ENCODE measurements at regions not wholly inside any gene's neighbourhood (a gene's known extent, or its start where the extent isn't known, plus 50 kb on each side); places are given as distances from the start of the nearest gene placed in this dataset.
"Not testable (repeated sequence)": the region's sequence is repeated elsewhere in the genome, so short reads cannot be mapped to it uniquely, and the experiment has no call there.

DNA sequence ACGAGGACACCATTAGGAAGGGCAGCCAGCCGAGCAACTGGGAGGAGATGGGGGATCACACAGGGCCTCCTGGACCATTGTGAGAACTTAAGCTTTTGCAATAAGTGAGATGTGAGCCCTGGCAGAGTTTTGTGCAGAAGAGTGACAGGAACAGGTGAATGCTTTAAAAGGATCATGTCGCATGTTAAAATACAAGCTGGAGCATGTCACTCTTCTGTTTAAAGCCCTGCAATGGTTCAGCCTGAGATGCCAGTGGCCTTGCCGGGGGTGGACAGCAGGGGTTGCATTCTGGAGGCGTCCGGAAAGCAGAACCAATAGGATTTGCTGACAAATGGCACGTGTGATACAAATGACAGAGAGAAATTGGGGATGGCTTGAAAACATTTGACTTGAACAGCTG lies 137.5 kb upstream of the RFLNA start:
- 71 to 77% methylated on average over 7 of the region's 7 CpGs for WGBS, 2 experiments (ENCODE audit: low coverage in 1 of 2, low lambda C conversion rate in 2 of 2, missing lambda C conversion rate in 2 of 2)
- Histone ChIP-seq H2AFZ (no peak overlapping the region), H3K4me1 (ENCODE audit: insufficient read depth) (no peaks in the 10 kb centered on the region), H3K79me2 (ENCODE audit: insufficient read depth) (no peaks in the 10 kb centered on the region), H3F3A (ENCODE audit: insufficient read depth) (no peaks in the 10 kb centered on the region), H3K27ac (no peak overlapping the region), H3K4me2 (ENCODE audit: unreplicated experiment) (no peak overlapping the region), H3K36me3 (ENCODE audit: low read depth) (no peaks in the 10 kb centered on the region), H3K9me2 (ENCODE audit: insufficient read depth) (no peaks in the 10 kb centered on the region), H4K20me1 (ENCODE audit: insufficient read depth) (no peaks in the 10 kb centered on the region), H3K9me3 (ENCODE audit: low read depth) (no peaks in the 10 kb centered on the region), H3K9ac (no peak overlapping the region), H3K4me3 (no peak overlapping the region), H3K27me3 (replicated peaks; ENCODE audit: insufficient read depth) (peaks cover 5% of the 10 kb centered on the region; the same call in 1 of the 2 replicates)
- TF ChIP-seq EZH2phosphoT487 (IDR thresholded peaks at IDR 0.05; ENCODE audit: insufficient read depth, low read depth) (no peak), EZH2 (IDR thresholded peaks at IDR 0.05; ENCODE audit: insufficient read depth, poor library complexity, severe bottlenecking) (no peak)
- in situ Hi-C loops (cut with MboI), result no loop called here
- no peak for DNase-seq

DNA sequence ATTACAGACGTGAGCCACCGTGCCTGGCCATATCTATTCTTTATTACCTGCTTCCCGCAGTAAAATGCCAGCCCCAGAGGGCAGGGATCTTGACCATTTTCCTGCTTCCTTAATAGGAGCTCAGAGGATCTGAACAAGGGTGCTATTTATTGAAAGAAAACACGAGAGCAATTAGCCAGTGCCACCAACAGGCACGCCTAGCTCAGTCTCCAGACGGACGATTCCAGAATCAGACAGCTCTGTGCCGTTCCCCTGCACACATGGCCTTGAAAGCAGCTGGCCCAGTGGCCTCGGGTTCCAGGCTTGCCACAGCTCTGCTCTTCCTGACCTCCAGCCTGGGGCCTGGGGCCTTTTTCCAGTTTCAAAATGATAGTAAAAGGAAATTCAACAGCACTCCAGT lies 135.2 kb upstream of the RFLNA start:
- H3K36me3 ChIP-seq (ENCODE audit: low read depth), result no peaks in the 10 kb centered on the region
- H3K27ac ChIP-seq, result no peak overlapping the region
- H3K9me3 ChIP-seq (ENCODE audit: low read depth), result no peaks in the 10 kb centered on the region
- H3K27me3 ChIP-seq (replicated peaks; ENCODE audit: insufficient read depth), result no peaks in the 10 kb centered on the region; the same call in 1 of the 2 replicates
- H3K9ac ChIP-seq, result no peak overlapping the region
- no peaks in the 10 kb centered on the region for H3K4me1 ChIP-seq (ENCODE audit: insufficient read depth)
- 63 to 67% methylated on average over 9 of the region's 9 CpGs for WGBS, 2 experiments (ENCODE audit: low coverage in 1 of 2, low lambda C conversion rate in 2 of 2, missing lambda C conversion rate in 2 of 2)
- no peaks in the 10 kb centered on the region for H3F3A ChIP-seq (ENCODE audit: insufficient read depth)
- no peak overlapping the region for H2AFZ ChIP-seq
- TF ChIP-seq EZH2phosphoT487 (IDR thresholded peaks at IDR 0.05; ENCODE audit: insufficient read depth, low read depth), result no peak
- TF ChIP-seq EZH2 (IDR thresholded peaks at IDR 0.05; ENCODE audit: insufficient read depth, poor library complexity, severe bottlenecking), result no peak
- no peaks in the 10 kb centered on the region for H4K20me1 ChIP-seq (ENCODE audit: insufficient read depth)
- H3K79me2 ChIP-seq (ENCODE audit: insufficient read depth), result no peaks in the 10 kb centered on the region
- DNase-seq, result no peak
- no peak overlapping the region for H3K4me3 ChIP-seq
- no peak overlapping the region for H3K4me2 ChIP-seq (ENCODE audit: unreplicated experiment)
- H3K9me2 ChIP-seq (ENCODE audit: insufficient read depth), result no peaks in the 10 kb centered on the region
- in situ Hi-C loops (cut with MboI), result no loop called here

DNA sequence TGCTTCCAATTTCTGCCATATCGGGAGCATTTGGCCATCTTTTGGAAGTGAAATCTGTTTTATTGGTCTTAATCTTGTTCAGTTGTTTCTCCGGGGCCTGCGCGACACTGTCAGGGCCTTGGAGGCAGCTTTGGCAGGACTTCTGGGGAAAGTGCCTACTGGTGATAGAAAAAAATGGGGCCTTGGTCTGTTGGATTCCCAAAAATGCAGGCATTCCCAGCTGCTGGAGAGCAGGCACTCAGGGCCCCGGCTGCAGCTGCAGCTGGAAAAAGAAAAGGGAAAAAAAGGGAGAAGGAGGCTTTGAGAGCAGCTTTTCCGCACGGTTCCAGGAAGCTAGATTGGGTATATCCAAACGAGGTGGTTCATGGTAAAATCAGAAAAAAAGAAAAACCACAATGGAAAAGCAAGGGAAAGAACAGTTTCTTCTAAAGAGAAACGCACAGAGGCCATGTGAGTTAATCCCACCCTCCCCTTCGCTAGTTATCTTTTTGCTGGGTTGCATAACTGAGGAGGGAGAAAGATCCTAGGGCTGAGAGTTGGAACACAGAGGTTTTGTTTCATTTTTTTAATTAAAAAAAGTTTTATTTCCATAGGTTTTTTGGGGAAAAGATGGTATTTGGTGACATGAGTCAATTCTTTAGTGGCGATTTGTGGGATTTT lies 134.7 kb upstream of the RFLNA start:
- no peak for DNase-seq
- no peaks in the 10 kb centered on the region for H3K79me2 ChIP-seq (ENCODE audit: insufficient read depth)
- H3K4me1 ChIP-seq (ENCODE audit: insufficient read depth), result no peaks in the 10 kb centered on the region
- TF ChIP-seq EZH2phosphoT487 (IDR thresholded peaks at IDR 0.05; ENCODE audit: insufficient read depth, low read depth), result no peak
- H4K20me1 ChIP-seq (ENCODE audit: insufficient read depth), result no peaks in the 10 kb centered on the region
- H3K9ac ChIP-seq, result no peak overlapping the region
- H3K4me3 ChIP-seq, result no peak overlapping the region
- H3K9me2 ChIP-seq (ENCODE audit: insufficient read depth), result no peaks in the 10 kb centered on the region
- no peaks in the 10 kb centered on the region; the same call in 1 of the 2 replicates for H3K27me3 ChIP-seq (replicated peaks; ENCODE audit: insufficient read depth)
- H2AFZ ChIP-seq, result no peak overlapping the region
- no peak overlapping the region for H3K4me2 ChIP-seq (ENCODE audit: unreplicated experiment)
- no peaks in the 10 kb centered on the region for H3F3A ChIP-seq (ENCODE audit: insufficient read depth)
- in situ Hi-C loops (cut with MboI), result no loop called here
- no peak overlapping the region for H3K27ac ChIP-seq
- no peaks in the 10 kb centered on the region for H3K9me3 ChIP-seq (ENCODE audit: low read depth)
- no peaks in the 10 kb centered on the region for H3K36me3 ChIP-seq (ENCODE audit: low read depth)
- 64 to 67% methylated on average over 11 of the region's 11 CpGs for WGBS, 2 experiments (ENCODE audit: low coverage in 1 of 2, low lambda C conversion rate in 2 of 2, missing lambda C conversion rate in 2 of 2)

DNA sequence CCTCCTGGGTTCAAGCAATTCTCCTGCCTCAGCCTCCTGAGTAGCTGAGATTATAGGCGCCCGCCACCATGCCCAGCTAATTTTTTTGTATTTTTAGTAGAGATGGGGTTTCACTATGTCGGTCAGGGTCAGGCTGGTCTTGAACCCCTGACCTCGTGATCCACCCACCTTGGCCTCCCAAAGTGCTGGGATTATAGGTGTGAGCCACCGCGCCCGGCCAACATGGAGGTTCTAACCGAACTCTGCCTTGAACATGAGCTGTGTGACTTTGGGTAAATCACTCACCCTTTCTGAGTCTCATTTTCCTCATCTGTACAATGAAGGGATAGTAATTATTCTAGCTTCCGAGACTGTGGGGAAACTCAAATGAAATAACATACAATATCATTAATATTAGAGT lies 133.5 kb upstream of the RFLNA start:
- H3K79me2 ChIP-seq (ENCODE audit: insufficient read depth); H4K20me1 ChIP-seq (ENCODE audit: insufficient read depth); H3K4me2 ChIP-seq (ENCODE audit: unreplicated experiment); H3K9ac ChIP-seq; H3K36me3 ChIP-seq (ENCODE audit: low read depth); DNase-seq; H3K27me3 ChIP-seq (replicated peaks; ENCODE audit: insufficient read depth); H3K9me2 ChIP-seq (ENCODE audit: insufficient read depth); H3K27ac ChIP-seq; H2AFZ ChIP-seq; H3K4me1 ChIP-seq (ENCODE audit: insufficient read depth); in situ Hi-C loops (cut with MboI); H3F3A ChIP-seq (ENCODE audit: insufficient read depth); H3K4me3 ChIP-seq; H3K9me3 ChIP-seq (ENCODE audit: low read depth): not testable (repeated sequence)
- WGBS, 2 experiments (ENCODE audit: low coverage in 1 of 2, low lambda C conversion rate in 2 of 2, missing lambda C conversion rate in 2 of 2), result 73 to 78% methylated on average over 9 of the region's 9 CpGs

Measured in GM23248 (cell line).